IPS-18c (cell line): ENCODE measurements at regions not wholly inside any gene's neighbourhood (a gene's known extent, or its start where the extent isn't known, plus 50 kb on each side); places are given as distances from the start of the nearest gene placed in this dataset.

Experiments
- H3K4me3 ChIP-seq: 2 replicates; pipeline ENCODE4 v1.7.0; 2013; ENCODE audit warnings: low read depth, mild to moderate bottlenecking, low read length, moderate library complexity; ENCODE audit not compliant: insufficient read depth
- H3K9me3 ChIP-seq: one replicate; pipeline ENCODE4 v1.6.1; 2013; ENCODE audit warnings: mild to moderate bottlenecking, low read length, moderate library complexity; ENCODE audit not compliant: control insufficient read depth, insufficient read depth

GRCh38 chrX:126065901-126066660 is 100.0 kb downstream of the DCAF12L2 start:
- Histone ChIP-seq H3K4me3 (no peak overlapping the region), H3K9me3 (peaks cover 4% of the 10 kb centered on the region)
